Heart left ventricle (tissue), 13 donors: ENCODE measurements at regions not wholly inside any gene's neighbourhood (a gene's known extent, or its start where the extent isn't known, plus 50 kb on each side); places are given as distances from the start of the nearest gene placed in this dataset.

Experiments used
- POLR2A ChIP-seq, 2 donors: fragments of 450-650 bp; IDR thresholded peaks; one replicate each; pipeline ENCODE4 v1.6.1; 2017; ENCODE audit warnings: antibody characterized with exemption in 2 of 2, mild to moderate bottlenecking in 2 of 2, moderate library complexity in 2 of 2
- TF ChIP-seq, protein P1 (sequence below), 12 donors: fragments of 200-600 bp; sonication (generic) in 4 of 12; IDR thresholded peaks; one replicate each; pipeline versions ENCODE4 v1.5.0 to v1.8.0; 2018 to 2022; ENCODE audit warnings: antibody characterized with exemption in 12 of 12, mild to moderate bottlenecking in 5 of 12
- donor health status: ischemic (EF 13 %, LVEDD 7.1; RV severe dilation, severe dysfunction).
- donor health status: DM: no; HTN: yes; CAD: no.
- donor health status: DM: no; HTN: no; CAD: no.
- donor health status: ischemic (EF 25% LVEDD 6.9; RV normal size, moderate dysfunction).
- donor health status: ischemic (EF 25% LVEDD 5.7; RV mildly dilated, moderate dysfunction).
- donor health status: ischemic (EF 35%, LVEDD 5.7; RV mildly dilated, moderate dysfunction).
- donor health status: nonischemic (EF 11% LVEDD 7.7; RV severe dilation, severe dysfunction).
- donor health status: DM: yes; HTN: yes; CAD: no.
- donor health status: PGD.
- donor health status: ischemic (EF 29% LVEDD 5.4; RV normal size, mild dysfunction).
- donor health status: nonischemic (EF 23%, LVEDD 6.1; RV moderate dilation, normal function).

DNA sequence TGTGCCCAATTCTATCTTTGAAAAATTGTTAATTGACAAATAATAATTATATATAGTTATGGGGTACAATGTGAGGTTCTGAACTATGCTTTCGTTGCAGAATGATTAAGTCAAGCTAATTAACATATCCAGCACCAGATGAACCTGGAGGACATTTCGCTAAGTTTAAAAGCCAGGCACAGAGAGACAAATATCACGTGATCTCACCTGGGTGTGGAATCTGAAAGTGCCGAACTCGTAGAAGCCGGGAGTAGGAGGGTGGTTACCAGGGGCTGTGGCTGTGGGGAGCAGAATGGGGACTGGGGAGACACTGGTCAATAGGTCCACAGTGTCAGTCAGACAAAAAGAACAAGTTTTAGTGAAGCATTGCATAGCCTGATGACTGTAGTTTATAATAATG, 332.9 kb upstream of the SHH start:
- TF ChIP-seq, protein P1, sequence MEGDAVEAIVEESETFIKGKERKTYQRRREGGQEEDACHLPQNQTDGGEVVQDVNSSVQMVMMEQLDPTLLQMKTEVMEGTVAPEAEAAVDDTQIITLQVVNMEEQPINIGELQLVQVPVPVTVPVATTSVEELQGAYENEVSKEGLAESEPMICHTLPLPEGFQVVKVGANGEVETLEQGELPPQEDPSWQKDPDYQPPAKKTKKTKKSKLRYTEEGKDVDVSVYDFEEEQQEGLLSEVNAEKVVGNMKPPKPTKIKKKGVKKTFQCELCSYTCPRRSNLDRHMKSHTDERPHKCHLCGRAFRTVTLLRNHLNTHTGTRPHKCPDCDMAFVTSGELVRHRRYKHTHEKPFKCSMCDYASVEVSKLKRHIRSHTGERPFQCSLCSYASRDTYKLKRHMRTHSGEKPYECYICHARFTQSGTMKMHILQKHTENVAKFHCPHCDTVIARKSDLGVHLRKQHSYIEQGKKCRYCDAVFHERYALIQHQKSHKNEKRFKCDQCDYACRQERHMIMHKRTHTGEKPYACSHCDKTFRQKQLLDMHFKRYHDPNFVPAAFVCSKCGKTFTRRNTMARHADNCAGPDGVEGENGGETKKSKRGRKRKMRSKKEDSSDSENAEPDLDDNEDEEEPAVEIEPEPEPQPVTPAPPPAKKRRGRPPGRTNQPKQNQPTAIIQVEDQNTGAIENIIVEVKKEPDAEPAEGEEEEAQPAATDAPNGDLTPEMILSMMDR (IDR thresholded peaks at IDR 0.05) = no peak
- TF ChIP-seq POLR2A (IDR thresholded peaks at IDR 0.05) = no peak
